T-helper 2 cell treated with Interferon-gamma antibody and Interleukin-4, amounts not matched to agents 5 μg/mL and 100 μg/mL, for 36 hours (primary cell): ENCODE measurements at regions not wholly inside any gene's neighbourhood (a gene's known extent, or its start where the extent isn't known, plus 50 kb on each side); places are given as distances from the start of the nearest gene placed in this dataset.

Experiments
- DNase-seq: peaks from one replicate; pipeline ENCODE4 v3.0.0; 2021; ENCODE audit warnings: low spot score
- H3K27ac Mint-ChIP-seq: one replicate; pipeline ENCODE4 v1.8.0; 2021; ENCODE audit warnings: mild to moderate bottlenecking, mixed read lengths
- H3K27me3 Mint-ChIP-seq: one replicate; pipeline ENCODE4 v1.8.0; 2021; ENCODE audit warnings: low read depth, mixed read lengths
- H3K36me3 Mint-ChIP-seq: one replicate; pipeline ENCODE4 v1.8.0; 2021; ENCODE audit warnings: low read depth, mixed read lengths
- H3K4me1 Mint-ChIP-seq: one replicate; pipeline ENCODE4 v1.8.0; 2021; ENCODE audit warnings: low read depth, mixed read lengths
- H3K4me3 Mint-ChIP-seq: one replicate; pipeline ENCODE4 v1.8.0; 2022; ENCODE audit warnings: mild to moderate bottlenecking, moderate library complexity, mixed read lengths
- H3K9me3 Mint-ChIP-seq: one replicate; pipeline ENCODE4 v1.8.0; 2021; ENCODE audit warnings: mixed read lengths

DNA sequence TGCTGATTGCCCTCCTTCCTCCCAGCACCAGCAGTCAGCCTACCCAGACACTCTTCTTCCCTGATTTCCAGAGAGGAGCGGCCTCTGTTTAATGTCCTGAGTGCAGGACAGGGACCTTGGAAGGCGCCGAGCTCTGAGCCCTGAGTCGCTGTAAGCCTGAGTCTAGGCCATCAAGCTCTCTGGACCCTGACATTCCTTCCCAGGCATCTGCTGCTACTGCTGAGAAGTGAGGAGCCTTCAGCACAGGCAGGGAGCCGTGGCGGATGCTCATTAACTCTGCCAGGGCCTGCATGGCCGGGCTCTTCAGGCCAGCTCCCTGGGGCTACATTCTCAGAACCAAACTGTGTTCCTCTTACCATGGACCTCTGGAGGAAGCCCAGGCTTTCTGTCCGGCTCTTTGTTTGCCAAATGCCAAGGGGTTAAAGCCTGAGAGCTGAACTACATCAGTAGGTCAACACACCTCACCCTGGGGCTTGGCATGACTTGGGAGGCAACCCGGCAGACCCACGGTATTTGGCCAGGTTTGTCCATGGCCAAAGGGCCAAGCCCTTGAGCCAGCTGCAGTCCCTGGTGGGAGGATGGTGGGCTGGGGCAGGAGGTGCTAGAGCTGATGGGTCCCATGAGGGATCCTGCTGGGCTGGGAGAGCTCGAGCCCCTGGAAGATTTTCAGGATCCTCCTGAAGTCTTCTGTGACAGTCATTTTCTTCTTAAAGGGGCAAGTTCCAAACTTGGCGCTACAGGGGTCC lies 721.4 kb downstream of the BRD1 start:
- no peaks in the 10 kb centered on the region for H3K9me3 Mint-ChIP-seq
- no peak overlapping the region for H3K27ac Mint-ChIP-seq
- H3K4me1 Mint-ChIP-seq, result no peaks in the 10 kb centered on the region
- H3K4me3 Mint-ChIP-seq, result no peak overlapping the region
- no peaks in the 10 kb centered on the region for H3K36me3 Mint-ChIP-seq
- H3K27me3 Mint-ChIP-seq, result no peaks in the 10 kb centered on the region
- no peak for DNase-seq

DNA sequence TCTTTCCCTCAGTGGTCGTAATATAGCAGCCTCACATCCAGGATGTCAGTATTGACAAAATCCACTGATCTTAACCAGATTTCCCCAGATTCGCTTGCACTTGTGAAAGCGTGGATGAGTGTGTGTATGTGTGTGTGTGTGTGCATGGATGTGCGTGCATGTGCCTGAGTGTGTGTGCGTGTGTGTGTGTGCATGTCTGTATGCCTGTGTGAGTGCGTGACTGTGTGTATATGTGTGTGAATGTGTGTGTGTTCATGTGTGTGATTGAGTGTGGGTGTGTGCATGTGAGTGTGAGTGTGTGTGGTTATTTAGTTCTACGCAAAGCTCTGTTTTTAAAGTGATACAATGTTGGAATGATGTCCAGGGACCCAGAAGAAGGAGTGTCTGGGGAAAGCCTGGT lies 723.2 kb downstream of the BRD1 start:
- no peaks in the 10 kb centered on the region for H3K4me1 Mint-ChIP-seq
- H3K27me3 Mint-ChIP-seq, result no peaks in the 10 kb centered on the region
- no peak overlapping the region for H3K4me3 Mint-ChIP-seq
- H3K9me3 Mint-ChIP-seq, result no peaks in the 10 kb centered on the region
- no peaks in the 10 kb centered on the region for H3K36me3 Mint-ChIP-seq
- H3K27ac Mint-ChIP-seq, result no peak overlapping the region
- no peak for DNase-seq

DNA sequence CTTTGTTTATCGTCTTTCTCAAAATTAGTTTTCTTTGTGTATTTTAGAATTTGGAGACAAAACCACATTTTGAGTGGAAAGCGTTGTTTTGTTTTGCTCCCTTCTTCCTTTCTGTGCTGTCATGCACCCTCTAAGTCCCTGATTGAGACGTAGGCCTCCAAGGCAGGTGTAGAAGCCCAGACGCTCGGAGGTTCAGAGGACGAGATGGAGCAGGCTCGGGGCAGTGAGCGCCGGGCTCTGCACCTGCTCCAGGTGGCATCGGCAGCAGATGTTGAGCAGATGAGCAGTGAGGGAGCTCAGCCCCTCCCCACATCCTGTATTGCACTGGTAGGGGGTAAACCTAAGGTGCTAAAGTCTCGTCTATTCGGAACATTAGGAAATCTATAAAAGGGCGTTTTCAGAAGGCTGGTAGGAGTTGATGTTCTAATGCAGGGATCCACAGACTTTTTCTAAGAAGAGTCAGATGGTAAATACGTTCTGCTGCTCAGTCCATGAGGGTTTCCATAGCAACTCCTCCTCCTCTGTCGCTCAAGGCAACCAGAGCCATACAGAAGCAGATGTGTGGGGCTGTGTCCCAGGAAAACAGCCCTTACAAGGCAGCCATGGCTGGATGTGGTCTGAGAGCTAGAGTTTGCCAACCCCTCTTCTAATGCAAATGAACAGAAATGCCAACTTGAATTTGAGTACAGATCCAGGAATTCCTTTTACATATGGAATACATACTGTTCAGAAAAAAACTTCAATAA lies 724.2 kb downstream of the BRD1 start:
- no peak overlapping the region for H3K4me3 Mint-ChIP-seq
- H3K9me3 Mint-ChIP-seq, result no peaks in the 10 kb centered on the region
- no peak overlapping the region for H3K27ac Mint-ChIP-seq
- H3K36me3 Mint-ChIP-seq, result no peaks in the 10 kb centered on the region
- no peaks in the 10 kb centered on the region for H3K4me1 Mint-ChIP-seq
- DNase-seq, result no peak
- no peaks in the 10 kb centered on the region for H3K27me3 Mint-ChIP-seq

DNA sequence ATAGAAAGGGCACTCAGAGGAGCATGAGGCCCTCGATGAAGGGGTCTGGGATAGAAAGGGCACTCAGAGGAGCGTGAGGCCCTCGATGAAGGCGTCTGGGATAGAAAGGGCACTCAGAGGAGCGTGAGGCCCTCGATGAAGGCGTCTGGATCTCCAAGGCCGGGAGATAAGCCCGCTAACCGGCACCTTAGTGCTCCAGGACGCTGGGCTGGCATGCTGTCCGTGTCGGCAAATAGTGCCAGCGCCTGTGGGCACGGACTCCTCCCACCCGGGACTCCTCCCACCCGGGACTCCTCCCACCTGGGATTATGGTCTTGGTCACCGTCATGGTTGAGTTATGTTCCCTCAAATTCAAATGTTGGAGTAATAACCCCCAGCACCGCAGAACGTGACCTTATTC lies 725.3 kb downstream of the BRD1 start:
- DNase-seq, result no peak
- Mint-ChIP-seq H3K27ac (no peak overlapping the region), H3K36me3 (no peaks in the 10 kb centered on the region), H3K9me3 (no peaks in the 10 kb centered on the region), H3K4me3 (no peak overlapping the region), H3K4me1 (no peaks in the 10 kb centered on the region), H3K27me3 (no peaks in the 10 kb centered on the region)

DNA sequence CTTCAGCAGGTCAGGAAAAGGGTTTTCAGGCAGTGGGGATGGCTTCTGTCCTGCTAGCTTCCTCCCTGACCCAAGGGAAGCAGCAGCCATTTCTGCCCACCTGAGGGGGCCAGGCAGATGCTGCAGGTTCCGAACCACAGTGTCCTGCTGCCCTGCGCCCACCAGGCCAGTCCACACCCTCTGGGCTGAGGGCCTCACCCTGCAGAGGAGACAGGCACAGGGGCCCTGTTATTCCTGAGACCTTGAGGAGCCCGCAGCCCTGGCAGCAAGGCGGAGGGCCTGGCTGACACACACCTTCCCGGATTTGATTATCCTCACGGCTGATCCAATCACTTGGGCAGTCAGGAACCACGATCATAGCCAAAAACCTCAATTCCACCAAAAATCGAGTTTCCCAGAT lies 725.8 kb downstream of the BRD1 start:
- H3K4me3 Mint-ChIP-seq, result no peak overlapping the region
- DNase-seq, result no peak
- H3K27me3 Mint-ChIP-seq, result no peaks in the 10 kb centered on the region
- no peaks in the 10 kb centered on the region for H3K4me1 Mint-ChIP-seq
- no peak overlapping the region for H3K27ac Mint-ChIP-seq
- H3K36me3 Mint-ChIP-seq, result no peaks in the 10 kb centered on the region
- no peaks in the 10 kb centered on the region for H3K9me3 Mint-ChIP-seq

DNA sequence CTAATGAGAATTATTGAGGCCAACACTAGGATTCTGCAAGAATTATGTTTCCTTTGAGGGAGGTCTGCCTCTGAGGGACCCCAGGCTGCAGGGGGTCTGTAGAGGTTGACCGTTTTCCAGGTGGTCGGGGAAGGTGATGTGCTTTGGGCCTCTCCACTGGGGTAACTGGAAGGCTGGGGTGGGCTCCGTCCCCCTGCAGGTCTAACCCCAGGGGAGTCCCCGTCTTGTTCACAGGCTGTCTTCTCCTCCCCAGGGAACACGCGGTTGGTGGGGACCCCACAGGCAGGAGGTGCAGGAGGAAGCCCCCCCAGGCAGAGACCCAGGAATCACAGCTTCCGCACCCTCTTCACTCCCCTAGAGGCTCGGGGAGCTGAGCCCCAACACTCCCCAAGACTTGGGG lies 726.4 kb downstream of the BRD1 start:
- DNase-seq, result no peak
- H3K4me3 Mint-ChIP-seq, result no peak overlapping the region
- no peaks in the 10 kb centered on the region for H3K27me3 Mint-ChIP-seq
- no peak overlapping the region for H3K27ac Mint-ChIP-seq
- H3K9me3 Mint-ChIP-seq, result no peaks in the 10 kb centered on the region
- H3K4me1 Mint-ChIP-seq, result no peaks in the 10 kb centered on the region
- no peaks in the 10 kb centered on the region for H3K36me3 Mint-ChIP-seq

DNA sequence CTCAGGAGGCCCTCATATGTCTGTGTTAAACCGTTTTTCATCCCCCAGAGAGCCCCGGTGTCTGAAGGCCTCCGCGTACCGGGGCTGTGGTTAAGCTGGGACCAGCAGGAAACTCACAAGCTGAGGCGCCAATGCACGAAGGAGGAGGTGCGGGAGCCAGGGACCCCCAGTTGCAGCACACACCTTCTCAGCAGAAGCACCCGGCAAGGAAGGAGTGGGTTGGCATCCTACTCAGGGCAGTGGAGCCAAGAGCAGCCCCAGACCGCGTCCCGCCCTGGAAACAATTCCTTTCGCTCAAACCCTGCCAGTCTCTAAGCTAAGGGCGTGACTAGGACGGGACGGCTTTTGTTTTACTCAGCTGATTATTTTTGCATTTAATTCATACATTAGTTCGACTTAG lies 726.9 kb downstream of the BRD1 start:
- no peak for DNase-seq
- Mint-ChIP-seq H3K36me3 (no peaks in the 10 kb centered on the region), H3K27me3 (no peaks in the 10 kb centered on the region), H3K4me1 (no peaks in the 10 kb centered on the region), H3K4me3 (no peak overlapping the region), H3K9me3 (no peaks in the 10 kb centered on the region), H3K27ac (no peak overlapping the region)

DNA sequence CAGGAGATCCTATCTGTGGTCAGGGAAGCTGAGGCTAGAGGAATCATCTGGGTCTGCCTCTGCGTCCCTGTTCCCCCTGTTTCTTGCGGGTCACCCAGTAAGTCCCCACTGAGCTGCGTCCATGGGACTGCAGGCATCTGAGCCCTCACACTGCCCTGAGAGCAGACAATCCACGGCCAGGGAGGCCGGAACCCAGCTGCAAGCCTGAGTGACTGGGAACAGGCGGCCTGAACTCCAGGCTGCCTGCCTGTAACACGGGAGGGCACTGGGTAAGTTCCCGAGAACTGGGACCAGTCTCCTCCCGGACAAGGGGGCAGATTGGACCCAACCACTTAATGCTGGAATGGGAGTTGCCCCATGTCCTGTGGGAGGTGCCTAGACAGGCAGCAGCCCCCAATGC lies 727.4 kb downstream of the BRD1 start:
- no peaks in the 10 kb centered on the region for H3K36me3 Mint-ChIP-seq
- DNase-seq, result no peak
- H3K9me3 Mint-ChIP-seq, result no peaks in the 10 kb centered on the region
- no peak overlapping the region for H3K4me3 Mint-ChIP-seq
- H3K27me3 Mint-ChIP-seq, result no peaks in the 10 kb centered on the region
- H3K27ac Mint-ChIP-seq, result no peak overlapping the region
- H3K4me1 Mint-ChIP-seq, result no peaks in the 10 kb centered on the region

DNA sequence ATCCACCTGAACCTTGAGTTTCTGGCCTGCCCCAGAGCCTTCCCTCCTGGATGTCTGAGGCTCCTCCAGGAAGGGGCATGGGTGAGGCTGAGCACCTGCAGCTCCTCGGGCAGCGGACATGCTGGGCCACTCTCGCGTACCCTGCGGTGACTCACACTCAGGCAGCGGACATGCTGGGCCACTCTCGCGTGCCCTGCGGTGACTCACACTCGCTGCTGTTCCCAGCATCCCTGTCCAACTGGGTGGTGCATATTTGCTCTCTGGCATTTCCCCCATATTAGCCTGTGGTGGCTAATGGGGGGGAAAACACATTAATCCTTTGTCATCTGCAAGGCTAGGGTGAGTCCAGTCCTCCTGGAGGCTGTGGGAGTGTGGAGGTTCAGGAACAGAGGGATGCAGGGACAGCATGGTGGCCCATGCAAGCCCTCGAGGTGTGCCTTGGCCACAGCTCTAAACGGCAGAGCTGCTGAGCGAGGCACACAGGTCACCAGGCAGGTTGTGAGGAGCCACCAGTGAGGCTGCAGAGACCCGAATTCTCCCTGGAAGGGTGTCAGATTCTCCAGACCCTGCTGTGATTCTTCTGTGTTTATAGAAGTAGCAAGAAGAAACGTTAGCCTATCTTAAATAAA lies 728.1 kb downstream of the BRD1 start:
- H3K4me3 Mint-ChIP-seq, result no peak overlapping the region
- no peaks in the 10 kb centered on the region for H3K36me3 Mint-ChIP-seq
- no peaks in the 10 kb centered on the region for H3K9me3 Mint-ChIP-seq
- no peaks in the 10 kb centered on the region for H3K27me3 Mint-ChIP-seq
- H3K27ac Mint-ChIP-seq, result no peak overlapping the region
- DNase-seq, result no peak
- H3K4me1 Mint-ChIP-seq, result no peaks in the 10 kb centered on the region

DNA sequence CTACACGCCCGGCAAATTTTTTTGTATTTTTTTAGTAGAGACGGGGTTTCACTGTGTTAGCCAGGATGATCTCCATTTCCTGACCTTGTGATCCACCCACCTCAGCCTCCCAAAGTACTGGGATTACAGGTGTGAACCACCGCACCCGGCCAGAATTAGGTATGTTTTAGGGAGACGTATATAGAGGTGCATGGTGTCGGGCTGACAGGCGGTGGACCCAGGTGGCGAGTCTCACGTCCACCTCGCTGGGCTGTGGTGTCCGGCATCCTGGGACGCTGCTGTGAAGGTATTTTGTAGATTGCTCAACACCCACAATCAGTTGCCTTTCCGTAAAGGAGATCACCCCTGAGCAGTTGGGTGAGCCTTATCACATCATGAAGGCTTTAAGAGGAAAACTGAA lies 728.6 kb downstream of the BRD1 start:
- DNase-seq, result no peak
- Mint-ChIP-seq H3K36me3 (no peaks in the 10 kb centered on the region), H3K27ac (no peak overlapping the region), H3K4me1 (no peaks in the 10 kb centered on the region), H3K9me3 (no peaks in the 10 kb centered on the region), H3K4me3 (no peak overlapping the region), H3K27me3 (no peaks in the 10 kb centered on the region)

DNA sequence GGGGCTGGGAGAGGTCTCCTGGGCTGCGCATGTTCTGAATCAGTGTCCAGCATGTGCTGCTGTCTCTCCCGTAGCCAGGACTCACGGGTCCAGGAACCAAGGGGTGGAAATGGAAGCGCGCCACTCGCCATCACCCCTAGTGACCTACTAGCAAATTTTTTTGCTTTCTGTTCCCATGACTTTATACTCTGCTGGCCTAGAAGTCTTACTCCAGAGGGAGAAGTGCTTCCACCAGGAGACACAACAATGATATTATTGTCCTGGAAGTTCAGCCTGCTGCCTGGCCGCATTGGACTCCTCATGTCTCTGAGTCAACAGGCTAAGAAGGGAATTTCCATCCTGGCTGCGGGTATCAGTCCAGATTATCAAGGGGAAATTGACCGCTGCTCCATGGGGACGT lies 729.7 kb downstream of the BRD1 start:
- Mint-ChIP-seq H3K36me3 (no peaks in the 10 kb centered on the region), H3K4me1 (no peaks in the 10 kb centered on the region), H3K9me3 (no peaks in the 10 kb centered on the region), H3K27ac (no peak overlapping the region), H3K27me3 (no peaks in the 10 kb centered on the region), H3K4me3 (no peak overlapping the region)
- DNase-seq, result no peak

DNA sequence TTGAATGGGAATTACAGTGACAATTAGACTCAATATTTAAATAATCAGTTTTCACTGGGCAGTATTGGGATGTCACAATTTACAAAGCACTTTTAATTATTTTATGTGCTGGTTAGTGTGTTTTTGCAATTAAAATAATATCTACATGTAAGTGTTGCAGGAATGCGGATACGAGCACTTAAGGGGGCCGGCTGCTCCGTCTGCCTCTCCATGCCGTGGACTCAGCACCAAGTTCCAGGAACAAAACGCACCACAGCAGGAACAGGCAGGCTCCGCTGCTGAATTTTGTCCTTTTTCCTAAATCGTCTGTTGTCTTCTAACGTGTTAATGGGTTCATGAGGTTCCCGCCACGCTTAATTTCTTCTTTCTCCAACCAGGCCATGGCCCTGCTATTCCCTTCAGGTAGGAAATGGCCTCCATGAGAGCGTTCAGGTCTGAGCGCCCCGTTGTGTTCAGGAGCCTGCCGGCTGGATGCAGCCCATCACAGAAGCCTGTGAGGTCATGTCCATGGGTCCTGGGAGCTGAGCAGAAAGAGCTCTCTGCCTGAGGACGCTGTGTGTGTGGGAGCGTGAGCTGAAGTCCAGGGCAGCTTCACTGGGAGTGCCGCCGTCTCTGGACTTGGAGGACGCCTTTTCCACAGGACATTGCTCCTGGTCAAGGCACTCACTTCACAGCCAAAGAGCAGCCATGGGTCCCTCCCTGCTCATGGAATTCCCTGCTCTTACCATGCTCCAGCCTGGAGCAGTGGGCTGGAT lies 730.3 kb downstream of the BRD1 start:
- H3K36me3 Mint-ChIP-seq, result no peaks in the 10 kb centered on the region
- H3K27me3 Mint-ChIP-seq, result no peaks in the 10 kb centered on the region
- no peak for DNase-seq
- H3K27ac Mint-ChIP-seq, result no peak overlapping the region
- no peak overlapping the region for H3K4me3 Mint-ChIP-seq
- H3K4me1 Mint-ChIP-seq, result no peaks in the 10 kb centered on the region
- H3K9me3 Mint-ChIP-seq, result no peaks in the 10 kb centered on the region

DNA sequence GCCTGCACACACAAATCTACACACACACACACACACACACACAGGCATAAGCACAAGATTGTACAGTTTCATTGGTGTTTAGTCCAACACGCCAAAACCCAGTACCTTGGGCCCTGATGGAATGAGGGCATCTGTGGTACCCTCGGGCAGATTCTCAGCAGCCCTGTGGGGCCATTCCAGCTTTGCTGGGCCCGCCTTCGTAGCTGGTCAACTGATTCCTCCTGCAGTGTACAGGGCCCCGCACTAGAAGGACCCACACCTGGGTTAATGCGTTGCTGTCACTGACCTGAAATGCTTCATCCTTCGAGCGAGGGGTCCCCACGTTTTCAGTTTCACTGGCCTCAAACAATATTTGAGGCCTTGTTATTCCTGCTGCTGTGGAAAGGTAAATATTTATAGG lies 731.2 kb downstream of the BRD1 start:
- no peak overlapping the region for H3K27ac Mint-ChIP-seq
- DNase-seq, result no peak
- no peaks in the 10 kb centered on the region for H3K9me3 Mint-ChIP-seq
- H3K27me3 Mint-ChIP-seq, result no peaks in the 10 kb centered on the region
- no peaks in the 10 kb centered on the region for H3K4me1 Mint-ChIP-seq
- H3K4me3 Mint-ChIP-seq, result no peak overlapping the region
- no peaks in the 10 kb centered on the region for H3K36me3 Mint-ChIP-seq

DNA sequence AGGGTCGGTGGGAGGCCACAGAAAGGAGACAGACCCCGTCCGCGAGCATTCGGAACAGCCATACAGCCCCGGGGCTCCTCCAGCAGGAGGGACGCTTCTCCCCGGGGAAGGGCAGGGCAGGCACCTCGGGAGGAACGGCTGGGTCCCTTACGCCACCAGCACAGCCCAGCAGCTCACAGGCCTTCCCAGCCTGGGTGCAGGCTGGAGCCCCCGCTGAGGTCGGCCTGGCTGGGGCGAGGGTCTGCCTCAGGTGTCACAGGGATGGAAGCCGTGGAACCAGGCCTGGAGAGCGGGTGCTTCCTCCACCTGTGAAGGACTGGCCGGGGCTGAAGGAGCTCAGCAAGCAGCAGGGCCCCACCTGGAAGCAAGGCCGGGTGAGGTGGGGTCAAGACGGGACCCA lies 732.3 kb downstream of the BRD1 start:
- H3K36me3 Mint-ChIP-seq, result no peaks in the 10 kb centered on the region
- H3K4me1 Mint-ChIP-seq, result no peaks in the 10 kb centered on the region

More for the DNA sequence above, 732.3 kb downstream of the BRD1 start:
- Mint-ChIP-seq H3K27me3 (no peaks in the 10 kb centered on the region), H3K4me3 (no peak overlapping the region), H3K27ac (no peak overlapping the region), H3K9me3 (no peaks in the 10 kb centered on the region)
- DNase-seq, result no peak
